HepG2 (cell line): ENCODE measurements at regions not wholly inside any gene's neighbourhood (a gene's known extent, or its start where the extent isn't known, plus 50 kb on each side); places are given as distances from the start of the nearest gene placed in this dataset.

Experiments
- ATAC-seq: fragments of 200-7000 bp; cut with Tn5 transposase; 3 replicates; pipeline ENCODE4 v1.9.1; 2020; ENCODE audit warnings: mild to moderate bottlenecking, moderate library complexity
- BruUV-seq: library from RNA; stranded (reverse); fragments of 400-500 nt; replicated peaks from 2 replicates; lab custom pipeline; 2021; lab: Mats Ljungman, UMichigan
- CTCF ChIA-PET: fragments of 300-600 bp; formaldehyde crosslinking; extraction: SDS; loops from one replicate; lab custom pipeline; 2021; ENCODE audit warnings: low total read pairs, inconsistent platforms, low intra/inter-chr PET ratio; lab: Yijun Ruan, JAX
- POLR2A ChIA-PET: fragments of 350-600 bp; sonication (Branson Sonifier 250); formaldehyde crosslinking; loops from one replicate; lab custom pipeline; 2020; ENCODE audit warnings: antibody characterized with exemption, inconsistent platforms; lab: Yijun Ruan, JAX
- DNase-seq: peaks from one replicate; pipeline ENCODE4 v3.0.0-alpha.2; 2015; ENCODE audit warnings: low spot score
- FAIRE-seq: peaks from 3 replicates; lab custom pipeline; 2011; peaks lifted over from hg19 to GRCh38; lab: Jason Lieb, UNC
- H2AFZ ChIP-seq: one replicate; pipeline ENCODE4 v1.6.1; 2011; ENCODE audit warnings: low read length, inconsistent platforms
- H3K27ac ChIP-seq: fragments of 300-600 bp; 3 replicates; pipeline ENCODE4 v1.8.0; 2011; ENCODE audit warnings: mixed run types, mild to moderate bottlenecking, mixed read lengths, low read length, inconsistent platforms; ENCODE audit not compliant: insufficient read depth; ENCODE audit errors: extremely low read length
- H3K27me3 ChIP-seq, 2 experiments: fragments of 200-600 bp in 1 of 2; 2 replicates in 1 of 2; 3 replicates in 1 of 2; pipeline versions ENCODE4 v1.6.0 to v1.8.0; 2011; ENCODE audit warnings: low read length in 2 of 2, mild to moderate bottlenecking in 2 of 2, moderate library complexity in 2 of 2, inconsistent platforms in 1 of 2; ENCODE audit not compliant: insufficient read depth in 2 of 2, control insufficient read depth in 1 of 2
- H3K36me3 ChIP-seq, 2 experiments: fragments of 200-600 bp in 1 of 2; replicated peaks in 1 of 2; 2 replicates in 1 of 2; 3 replicates in 1 of 2; pipeline versions ENCODE4 v1.5.1 to v1.8.0; 2011; ENCODE audit warnings: low read length in 2 of 2, inconsistent platforms in 1 of 2; ENCODE audit not compliant: insufficient read depth in 2 of 2, control insufficient read depth in 1 of 2
- H3K4me1 ChIP-seq: 2 replicates; pipeline ENCODE4 v1.5.1; 2012; ENCODE audit warnings: low read length, inconsistent platforms; ENCODE audit not compliant: insufficient read depth
- H3K4me2 ChIP-seq: 2 replicates; pipeline ENCODE4 v1.6.0; 2011; ENCODE audit warnings: low read depth, low read length, inconsistent platforms
- H3K4me3 ChIP-seq, 3 experiments: fragments of 200-600 bp in 1 of 3; sonication (generic), shearing (Covaris generic) in 1 of 3; replicated peaks in 1 of 3; 2 replicates each; pipeline ENCODE4 v1.5.1; 2011 to 2016; ENCODE audit warnings: low read length in 3 of 3, inconsistent platforms in 2 of 3, low read depth in 2 of 3, mild to moderate bottlenecking in 2 of 3, control low read depth in 1 of 3, mixed read lengths in 1 of 3; ENCODE audit not compliant: insufficient read depth in 1 of 3
- H3K79me2 ChIP-seq: one replicate; pipeline ENCODE4 v1.6.1; 2011; ENCODE audit warnings: low read length, inconsistent platforms; ENCODE audit not compliant: insufficient read depth
- H3K9ac ChIP-seq: 2 replicates; pipeline ENCODE4 v1.6.0; 2011; ENCODE audit warnings: mild to moderate bottlenecking, low read depth, low read length, inconsistent platforms; ENCODE audit not compliant: insufficient read depth
- H3K9me3 ChIP-seq: 2 replicates; pipeline ENCODE4 v1.5.1; 2012; ENCODE audit warnings: mild to moderate bottlenecking, low read length
- H4K20me1 ChIP-seq: 2 replicates; pipeline ENCODE4 v1.6.0; 2011; ENCODE audit warnings: inconsistent platforms, mild to moderate bottlenecking, low read length, moderate library complexity; ENCODE audit not compliant: insufficient read depth
- ELF1 ChIP-seq: sonication (generic); formaldehyde crosslinking; IDR thresholded peaks from 2 replicates; pipeline ENCODE4 v1.4.0; 2020; ENCODE audit warnings: missing genetic modification reagents
- IRX3 ChIP-seq: sonication (generic); formaldehyde crosslinking; IDR thresholded peaks from 2 replicates; pipeline ENCODE4 v1.8.1; 2023; ENCODE audit warnings: mild to moderate bottlenecking, low read depth, missing genetic modification reagents, borderline replicate concordance
- NR3C1 ChIP-seq: sonication (generic); formaldehyde crosslinking; IDR thresholded peaks from 2 replicates; pipeline ENCODE4 v1.4.0; 2020; ENCODE audit warnings: missing genetic modification reagents
- RERE ChIP-seq: IDR thresholded peaks from 2 replicates; pipeline ENCODE4 v1.6.1; 2016; ENCODE audit warnings: low read depth, missing genetic modification reagents, missing compliant biosample characterization
- SNAPC5 ChIP-seq: sonication (generic); formaldehyde crosslinking; IDR thresholded peaks from 2 replicates; pipeline ENCODE4 v1.8.1; 2023; ENCODE audit warnings: mild to moderate bottlenecking, missing genetic modification reagents, borderline replicate concordance
- TGIF2 ChIP-seq: IDR thresholded peaks from 2 replicates; pipeline ENCODE4 v1.6.1; 2016; ENCODE audit warnings: control low read depth, missing compliant biosample characterization
- ZBTB33 ChIP-seq: sonication (generic); formaldehyde crosslinking; IDR thresholded peaks from 2 replicates; pipeline ENCODE4 v1.4.0; 2020; ENCODE audit warnings: missing genetic modification reagents
- ZNF17 ChIP-seq: sonication (generic); formaldehyde crosslinking; IDR thresholded peaks from 2 replicates; pipeline ENCODE4 v1.5.0; 2020; ENCODE audit warnings: mild to moderate bottlenecking, missing genetic modification reagents
- ZSCAN29 ChIP-seq: sonication (generic); formaldehyde crosslinking; conservative IDR thresholded peaks from 2 replicates; pipeline ENCODE4 v1.4.0; 2020; ENCODE audit warnings: mild to moderate bottlenecking, missing genetic modification reagents
- WGBS: methylation state at CpG from one replicate; pipeline ENCODE4 v1.1.6; 2017; ENCODE audit warnings: low lambda C conversion rate; 5-methylcytosine and 5-hydroxymethylcytosine counted together
- in situ Hi-C: cut with HindIII; loops from 2 replicates; pipeline ENCODE4 v1.10.0; 2017; ENCODE audit warnings: low pct_unique_long_range_greater_than_20kb; ENCODE audit not compliant: extremely low pct_ligation_motif_present
- intact Hi-C: fragments of 100-400 bp; cut with micrococcal nuclease; formaldehyde crosslinking; loops from one replicate; pipeline ENCODE4 v1.10.0; 2022; ENCODE audit not compliant: unreplicated experiment

- ATAC-seq (no peak), DNase-seq (no peak), FAIRE-seq (no peak)
- H3K27me3 ChIP-seq = no peaks in the 10 kb centered on the region
- CTCF ChIA-PET = no interaction called here
- POLR2A ChIA-PET = no interaction called here
- H3K4me2 ChIP-seq = no peak overlapping the region
- H4K20me1 ChIP-seq = no peaks in the 10 kb centered on the region
- H3K36me3 ChIP-seq = no peaks in the 10 kb centered on the region
- TF ChIP-seq ZBTB33 (CRISPR knock-in tag) = no peak
- no peak for TF ChIP-seq ZSCAN29 (CRISPR knock-in tag)
- no peak for TF ChIP-seq IRX3 (CRISPR knock-in tag)
- no peak overlapping the region for H3K27ac ChIP-seq
- no peaks in the 10 kb centered on the region for H3K9me3 ChIP-seq
- no peak overlapping the region for H3K4me3 ChIP-seq
- H3K4me1 ChIP-seq = no peaks in the 10 kb centered on the region
- intact Hi-C loops = no loop called here
- in situ Hi-C loops = no loop called here
- no peak overlapping the region for H3K9ac ChIP-seq
- no TSS peak for BruUV-seq
- H2AFZ ChIP-seq = no peak overlapping the region
- H3K79me2 ChIP-seq = no peaks in the 10 kb centered on the region
Observed at GRCh38 chr2:106700616-106701015, 185.4 kb downstream of the ST6GAL2 start.

GRCh38 chr2:106701203-106702022 is 184.6 kb downstream of the ST6GAL2 start:
- Histone ChIP-seq H3K4me2 (no peak overlapping the region), H4K20me1 (no peaks in the 10 kb centered on the region), H3K36me3 (no peaks in the 10 kb centered on the region), H3K27me3 (no peaks in the 10 kb centered on the region), H3K9me3 (no peaks in the 10 kb centered on the region), H3K27ac (no peak overlapping the region), H3K4me1 (no peaks in the 10 kb centered on the region), H3K79me2 (no peaks in the 10 kb centered on the region), H2AFZ (no peak overlapping the region), H3K9ac (no peak overlapping the region), H3K4me3 (no peak overlapping the region)
- DNase-seq = no peak
- no peak for ATAC-seq
- FAIRE-seq = no peak
- in situ Hi-C loops (no loop called here), intact Hi-C loops (no loop called here)
- WGBS = 4% methylated on average over 3 of the region's 3 CpGs
- POLR2A ChIA-PET = no interaction called here
- CTCF ChIA-PET = no interaction called here
- no TSS peak for BruUV-seq
- TF ChIP-seq SNAPC5 (no peak), RERE (CRISPR knock-in tag) (no peak), NR3C1 (CRISPR knock-in tag) (no peak), ELF1 (CRISPR knock-in tag) (no peak), TGIF2 (CRISPR knock-in tag) (no peak), ZNF17 (no peak)
